HG02571 (cell line): ENCODE measurements at regions not wholly inside any gene's neighbourhood (a gene's known extent, or its start where the extent isn't known, plus 50 kb on each side); places are given as distances from the start of the nearest gene placed in this dataset.
A peak's percentile ranks its signal among the peaks of the same experiment; 100 is the strongest.
"Not testable (repeated sequence)": the region's sequence is repeated elsewhere in the genome, so short reads cannot be mapped to it uniquely, and the experiment has no call there.

Experiments
- ATAC-seq: cut with Tn5 transposase; IDR thresholded peaks from one replicate; pipeline ENCODE4 v1.9.1; 2021; ENCODE audit warnings: mild to moderate bottlenecking, moderate library complexity; ENCODE audit not compliant: unreplicated experiment

GRCh38 chr4:104662269-104662668, 167.6 kb upstream of the CXXC4 start:
- ATAC-seq = not testable (repeated sequence)

DNA sequence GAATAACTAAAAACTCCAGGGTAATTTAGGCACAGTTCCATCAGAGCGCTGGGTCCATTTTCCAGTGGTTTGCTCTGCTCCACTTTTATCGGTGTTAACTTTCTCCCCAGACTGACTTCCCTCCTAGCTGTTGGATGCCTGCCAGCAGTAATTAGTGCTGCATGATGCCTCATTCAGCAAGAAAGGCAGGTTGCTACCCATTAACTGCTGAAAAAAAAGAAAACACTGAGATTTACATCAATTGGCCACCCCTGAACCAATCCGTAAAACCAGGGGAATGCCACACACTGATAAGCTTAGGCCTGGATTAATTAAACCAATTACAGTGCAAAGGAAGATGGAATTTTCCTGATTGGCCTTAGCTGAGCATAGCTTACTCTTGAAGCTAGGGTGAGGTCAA, 182.4 kb upstream of the CXXC4 start:
- ATAC-seq = no peak

DNA sequence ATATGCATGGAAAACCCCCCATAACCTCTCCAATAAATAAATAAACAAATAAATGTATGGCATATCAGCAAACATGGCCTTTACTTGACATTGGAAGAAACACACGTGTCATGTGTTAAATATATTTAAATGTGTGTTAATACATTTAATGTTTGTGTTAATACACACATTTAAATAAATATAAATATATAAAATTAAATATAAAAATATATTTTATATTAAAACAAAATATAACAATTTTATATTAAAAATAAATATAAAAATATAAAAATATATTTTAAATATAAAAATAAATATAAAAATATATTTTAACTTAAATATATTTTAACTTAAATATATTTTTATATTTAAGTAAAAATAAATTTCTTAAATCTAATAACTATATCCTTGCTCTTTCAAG, 187.6 kb upstream of the CXXC4 start:
- ATAC-seq = no peak

DNA sequence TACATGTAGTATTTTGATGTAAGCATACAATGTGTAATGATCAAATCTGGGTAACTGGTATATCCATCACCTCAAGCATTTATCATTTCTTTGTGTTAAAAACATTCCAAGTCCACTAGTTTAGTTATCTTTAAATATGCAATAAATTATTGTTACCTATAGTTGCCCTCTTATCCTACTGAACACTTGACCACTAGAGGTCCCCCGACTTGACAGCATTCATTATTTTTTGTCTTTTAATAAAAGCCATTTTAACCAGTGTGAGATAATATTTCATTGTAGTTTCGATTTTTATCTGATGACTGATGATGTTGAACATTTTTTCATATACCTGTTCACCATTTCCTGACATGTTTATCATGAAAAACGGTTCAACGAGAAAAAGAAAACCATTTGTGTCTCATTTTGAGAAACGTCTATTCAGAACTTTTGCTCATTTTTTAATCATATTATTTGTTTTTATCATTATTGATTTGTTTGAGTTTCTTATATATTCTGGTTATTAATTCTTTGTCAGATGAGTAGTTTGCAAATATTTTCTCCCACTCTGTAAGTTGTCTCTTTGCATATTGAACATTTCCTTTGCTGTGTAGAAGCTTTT, 199.0 kb upstream of the CXXC4 start:
- ATAC-seq = no peak

DNA sequence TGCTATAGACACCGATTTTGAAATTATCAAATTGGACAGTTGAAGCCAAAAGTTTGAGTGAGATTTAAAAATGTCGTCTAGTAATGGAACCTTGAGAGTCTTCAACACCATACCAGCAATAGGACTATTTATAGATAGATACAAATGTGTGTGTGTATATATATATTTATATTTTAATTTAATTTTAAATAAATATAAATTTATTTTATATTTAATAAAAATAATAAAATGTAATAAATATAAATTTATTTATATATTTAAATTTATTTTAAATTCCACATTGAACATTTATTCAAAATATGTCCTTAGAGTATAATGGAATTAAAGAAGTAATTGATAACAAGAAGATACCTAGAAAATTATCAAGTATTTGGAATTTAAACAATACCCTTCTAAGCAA, 221.9 kb upstream of the CXXC4 start:
- ATAC-seq = no peak

DNA sequence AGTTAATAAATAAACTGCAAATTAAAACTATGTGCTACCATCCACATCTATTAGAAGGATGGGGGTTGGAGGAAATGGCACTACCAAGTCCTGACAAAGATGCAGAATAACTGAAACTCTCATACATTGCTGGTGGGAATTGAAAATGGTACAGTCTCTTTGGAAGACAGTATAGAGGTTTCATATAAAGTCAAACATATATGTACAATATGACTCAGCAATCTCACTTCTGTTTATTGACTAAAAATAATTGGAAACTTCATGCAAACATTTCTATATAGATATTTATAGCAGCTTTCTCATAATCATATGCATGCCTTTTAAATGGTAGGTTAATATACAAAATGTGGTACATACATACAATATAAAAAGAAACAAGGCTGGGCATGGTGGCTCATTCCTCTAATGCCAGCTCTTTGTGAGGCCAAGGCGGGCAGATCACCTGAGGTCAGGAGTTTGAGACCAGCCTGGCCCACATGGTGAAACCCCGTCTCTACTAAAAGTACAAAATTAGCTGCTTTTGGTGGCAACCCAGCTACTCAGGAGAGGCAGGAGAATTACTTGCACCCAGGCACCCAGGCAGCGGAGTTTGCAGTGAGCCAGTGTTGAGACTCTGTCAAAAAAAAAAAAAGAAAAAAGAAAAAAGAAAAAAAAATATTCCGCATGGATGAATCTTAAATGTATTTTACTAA, 225.0 kb upstream of the CXXC4 start:
- peak; percentile 95 for ATAC-seq

- ATAC-seq = no peak
Measured at GRCh38 chr4:104722467-104722866, 227.8 kb upstream of the CXXC4 start.

DNA sequence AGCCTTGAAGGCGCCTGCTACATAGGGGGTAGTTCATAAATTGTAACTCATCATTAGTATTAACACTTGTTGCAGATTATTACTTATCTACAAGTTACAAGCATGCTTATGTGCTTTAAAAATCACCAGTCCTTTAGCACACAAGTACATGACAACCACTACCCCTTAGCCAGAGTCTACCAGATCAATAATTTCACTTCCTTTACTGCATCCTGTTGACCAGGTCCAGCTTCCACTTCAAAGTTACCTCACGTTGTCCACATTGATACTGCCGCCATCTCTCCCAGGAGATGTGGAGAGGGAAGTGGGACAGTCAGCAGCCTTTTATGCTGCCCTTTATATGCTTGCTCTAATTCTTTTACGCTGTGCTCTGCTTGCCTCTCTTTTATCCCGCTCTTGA, 231.3 kb upstream of the CXXC4 start:
- ATAC-seq = no peak

- no peak for ATAC-seq
Measured at GRCh38 chr4:104727643-104728042, 232.9 kb upstream of the CXXC4 start.

GRCh38 chr4:104728380-104729122, 233.9 kb upstream of the CXXC4 start:
- no peak for ATAC-seq

- no peak for ATAC-seq
Measured at GRCh38 chr4:104732766-104733165, 238.1 kb upstream of the CXXC4 start.

GRCh38 chr4:104735174-104735573, 240.5 kb upstream of the CXXC4 start:
- no peak for ATAC-seq

DNA sequence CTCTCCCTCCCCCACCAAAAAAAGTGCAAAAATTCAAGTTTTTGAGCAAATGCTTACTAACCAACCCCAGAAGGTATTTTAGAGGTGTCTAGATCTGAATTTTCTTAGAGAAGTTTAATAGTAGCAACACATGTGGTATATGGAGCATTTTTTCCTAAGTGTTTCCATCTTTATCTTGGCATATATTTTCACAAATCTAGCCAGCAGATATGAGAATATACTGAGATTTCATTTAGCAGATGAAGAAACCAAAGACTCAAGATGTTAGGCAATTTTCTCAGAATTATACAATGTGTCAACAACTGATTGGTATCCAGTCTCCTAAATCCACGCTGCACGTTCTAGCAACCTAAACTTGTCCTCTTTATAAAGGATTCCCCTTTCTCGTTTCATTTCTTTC, 245.5 kb upstream of the CXXC4 start:
- ATAC-seq = no peak

DNA sequence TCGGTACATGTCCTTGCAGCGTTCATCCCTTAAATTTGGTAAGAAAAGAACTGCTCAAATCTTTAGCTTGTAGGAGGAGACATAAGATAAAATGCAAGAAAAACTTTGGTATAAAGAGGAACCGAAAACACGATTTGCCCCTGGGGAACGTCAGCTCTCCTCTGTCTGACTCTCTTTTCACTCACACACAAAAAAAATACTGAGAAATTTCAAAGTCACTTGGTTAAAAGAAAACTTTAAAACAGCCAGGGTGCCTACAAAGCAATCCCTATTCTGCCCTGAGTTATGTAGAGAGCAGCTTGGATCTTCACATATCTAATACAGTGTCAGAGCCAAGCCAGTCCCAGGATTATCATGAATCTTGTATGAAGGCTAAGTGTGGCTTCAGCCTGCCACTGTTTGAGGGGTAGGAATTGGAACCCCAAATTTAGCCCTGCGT, 248.5 kb upstream of the CXXC4 start:
- peak; percentile 97 for ATAC-seq

- ATAC-seq = no peak
Measured at GRCh38 chr4:104747635-104748034, 252.9 kb upstream of the CXXC4 start.

- no peak for ATAC-seq
Measured at GRCh38 chr4:104749062-104749461, 254.4 kb upstream of the CXXC4 start.

- no peak for ATAC-seq
Measured at GRCh38 chr4:104750008-104750407, 255.3 kb upstream of the CXXC4 start.

DNA sequence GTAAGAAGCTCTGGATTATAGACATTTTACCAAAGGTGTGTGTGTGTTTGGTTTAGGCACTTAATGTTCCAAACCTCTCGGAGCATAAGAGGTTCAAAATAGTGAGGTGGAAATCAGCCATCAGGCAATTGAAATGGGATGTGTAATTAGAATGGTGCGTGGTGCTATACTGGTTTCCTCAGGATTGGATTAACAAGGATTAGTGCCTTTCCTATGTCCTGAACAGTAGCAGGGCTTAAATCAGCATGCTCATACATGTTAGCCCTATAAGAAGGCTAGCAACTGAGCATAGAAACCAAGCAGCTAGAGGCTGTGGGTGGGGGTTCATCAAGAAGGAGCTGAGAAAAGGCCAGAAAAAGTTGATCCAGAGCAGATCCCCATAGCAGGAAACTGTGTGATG, 256.8 kb upstream of the CXXC4 start:
- ATAC-seq = no peak

DNA sequence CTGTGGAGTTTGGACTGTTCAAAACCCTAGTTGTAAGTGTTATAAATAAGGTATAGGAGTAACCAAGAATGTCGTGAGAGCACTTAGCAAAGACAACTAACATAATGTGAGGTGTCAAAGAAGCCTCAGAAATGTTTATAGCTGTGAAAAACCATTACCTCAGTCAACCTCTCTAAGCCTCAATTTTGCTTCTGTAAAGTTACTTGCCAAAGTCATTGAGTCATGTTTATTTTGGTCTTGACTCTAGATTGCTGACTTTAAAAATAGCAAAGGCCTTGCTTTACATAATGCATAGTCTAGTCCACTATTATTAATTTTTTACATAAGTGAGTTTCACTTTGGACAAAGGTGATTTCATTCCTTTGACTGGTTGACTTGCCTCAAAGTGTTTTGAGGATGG, 257.6 kb upstream of the CXXC4 start:
- ATAC-seq = peak; percentile 67

DNA sequence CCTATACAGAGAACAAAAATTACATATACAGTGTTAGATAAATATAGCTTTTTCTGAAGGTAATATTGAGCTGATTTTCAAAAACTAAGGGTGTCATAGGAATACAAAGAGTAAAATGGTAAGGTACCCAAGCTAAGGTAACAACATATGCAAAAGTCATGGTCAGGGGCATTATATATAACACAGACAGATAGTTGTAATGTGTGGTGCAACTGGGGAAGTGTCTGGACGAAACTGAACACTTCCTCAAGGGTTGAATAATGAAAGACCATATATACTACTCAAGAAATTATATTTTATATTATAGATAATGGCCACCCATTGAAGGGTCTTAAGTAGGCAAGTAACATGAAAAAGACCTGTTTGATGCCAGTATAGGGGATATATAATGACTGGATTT, 262.1 kb upstream of the CXXC4 start:
- ATAC-seq = no peak

DNA sequence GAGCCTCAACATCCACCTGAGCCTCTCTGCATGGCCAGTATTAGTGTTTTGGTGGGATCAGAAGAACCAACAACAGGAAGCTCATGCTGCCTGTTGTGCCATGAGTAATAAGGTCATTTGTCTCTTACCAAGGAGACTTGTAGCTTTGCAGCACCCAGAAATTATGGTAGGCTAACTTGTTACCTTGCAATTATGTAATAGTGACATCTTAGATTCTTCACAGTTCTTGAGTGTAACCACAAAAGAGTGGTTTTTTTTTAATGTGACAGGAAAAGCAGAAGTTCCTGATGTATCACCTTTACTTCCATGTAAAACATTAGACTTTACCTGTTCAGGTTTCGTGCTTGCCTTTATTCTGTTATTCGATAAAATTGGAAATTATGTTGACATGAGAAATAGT, 263.9 kb upstream of the CXXC4 start:
- ATAC-seq = no peak

DNA sequence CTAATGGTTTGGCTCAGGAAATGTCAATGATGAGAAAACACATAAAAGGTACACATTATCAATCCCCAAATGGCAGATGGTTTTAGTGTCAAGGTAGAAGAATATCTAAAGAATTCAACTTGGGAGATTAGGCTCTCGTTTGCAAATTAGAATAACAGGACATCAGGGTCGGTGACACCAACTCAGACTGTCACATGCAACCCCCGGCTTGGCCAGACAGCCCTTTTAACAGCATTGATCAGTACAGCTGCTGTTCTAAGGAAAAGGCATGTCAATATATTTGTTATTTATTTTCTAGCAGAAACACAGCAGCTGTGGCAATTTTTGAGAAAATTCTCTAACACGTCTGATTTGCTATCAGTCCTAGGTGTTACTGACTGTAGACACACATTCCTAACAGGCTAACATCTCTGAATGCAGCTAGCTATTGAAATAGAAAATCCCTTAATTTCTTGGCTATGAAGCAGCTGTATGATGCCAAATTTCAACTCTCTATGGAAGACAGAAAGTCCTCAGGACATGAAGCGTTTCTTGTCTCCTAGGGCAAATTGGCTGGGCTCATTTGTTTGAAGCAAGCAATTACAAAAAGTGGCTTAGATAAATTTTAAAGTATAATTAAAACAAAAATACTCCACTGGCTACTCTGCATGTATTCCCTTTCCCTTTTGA, 269.0 kb upstream of the CXXC4 start:
- ATAC-seq = no peak
